OCI-LY3 (cell line): ENCODE measurements at regions not wholly inside any gene's neighbourhood (a gene's known extent, or its start where the extent isn't known, plus 50 kb on each side); places are given as distances from the start of the nearest gene placed in this dataset.

Source experiments
- H2AFZ ChIP-seq: fragments of 200-600, 300-600 bp; shearing (Covaris generic); 2 replicates; pipeline ENCODE4 v1.6.0; 2014; ENCODE audit warnings: antibody characterized with exemption, low read depth, low read length
- H3K27ac ChIP-seq: fragments of 200-600, 300-600 bp; sonication (generic); 2 replicates; pipeline ENCODE4 v1.5.1; 2014; ENCODE audit warnings: mild to moderate bottlenecking, low read length, moderate library complexity, mixed read lengths
- H3K27me3 ChIP-seq: fragments of 200-600, 300-600 bp; sonication (generic); 2 replicates; pipeline ENCODE4 v1.6.1; 2014; ENCODE audit warnings: low read depth, low read length, mixed read lengths
- H3K36me3 ChIP-seq: fragments of 200-600, 300-600 bp; sonication (generic); replicated peaks from 2 replicates; pipeline ENCODE3; 2014; ENCODE audit warnings: low read depth, low read length, mixed read lengths
- H3K4me1 ChIP-seq: fragments of 300-600, 200-600 bp; sonication (generic); 2 replicates; pipeline ENCODE4 v1.6.1; 2014; ENCODE audit warnings: low read length, mixed read lengths
- H3K4me2 ChIP-seq: fragments of 200-600, 300-600 bp; sonication (generic); 2 replicates; pipeline ENCODE4 v1.6.1; 2014; ENCODE audit warnings: low read length, mixed read lengths
- H3K4me3 ChIP-seq: fragments of 300-600, 200-600 bp; sonication (generic); 2 replicates; pipeline ENCODE4 v1.5.1; 2014; ENCODE audit warnings: antibody characterized with exemption, mild to moderate bottlenecking, low read length, moderate library complexity
- H3K79me2 ChIP-seq: fragments of 300-600, 200-600 bp; shearing (Covaris generic); 2 replicates; pipeline ENCODE4 v1.6.1; 2014; ENCODE audit warnings: mild to moderate bottlenecking, low read length, mixed read lengths
- H3K9ac ChIP-seq: fragments of 300-600, 200-600 bp; shearing (Covaris generic); 2 replicates; pipeline ENCODE4 v1.6.0; 2014; ENCODE audit warnings: mild to moderate bottlenecking, low read length, moderate library complexity
- H3K9me3 ChIP-seq: fragments of 200-600, 300-600 bp; shearing (Covaris generic); 2 replicates; pipeline ENCODE4 v1.6.1; 2014; ENCODE audit warnings: low read length, mixed read lengths; ENCODE audit not compliant: insufficient read depth
- H4K20me1 ChIP-seq: fragments of 200-600, 300-600 bp; sonication (generic); 2 replicates; pipeline ENCODE4 v1.6.1; 2016; ENCODE audit warnings: low read length, mixed read lengths; ENCODE audit not compliant: insufficient read depth
- CTCF ChIP-seq: fragments of 200-600, 300-600 bp; sonication (generic); IDR thresholded peaks from 2 replicates; pipeline ENCODE4 v1.5.1; 2014; ENCODE audit warnings: antibody characterized with exemption, low read length, low read depth
- EZH2phosphoT487 ChIP-seq: fragments of 200-600 bp; shearing (Covaris generic); IDR thresholded peaks from 2 replicates; pipeline ENCODE4 v1.6.1; 2018; ENCODE audit warnings: antibody characterized with exemption, mixed run types, low read depth

GRCh38 chr4:103451341-103451740 lies 253.2 kb upstream of the CENPE start:
- Histone ChIP-seq H3K4me3 (no peak overlapping the region), H4K20me1 (no peaks in the 10 kb centered on the region), H3K27ac (no peak overlapping the region), H3K4me2 (no peak overlapping the region), H3K27me3 (no peaks in the 10 kb centered on the region), H3K36me3 (no peaks in the 10 kb centered on the region), H2AFZ (no peak overlapping the region), H3K9ac (no peak overlapping the region), H3K9me3 (no peaks in the 10 kb centered on the region), H3K79me2 (no peaks in the 10 kb centered on the region), H3K4me1 (no peaks in the 10 kb centered on the region)
- TF ChIP-seq EZH2phosphoT487 (no peak), CTCF (no peak)

GRCh38 chr4:103450693-103451092 lies 252.6 kb upstream of the CENPE start:
- Histone ChIP-seq H3K9ac (no peak overlapping the region), H2AFZ (no peak overlapping the region), H3K36me3 (no peaks in the 10 kb centered on the region), H3K4me2 (no peak overlapping the region), H3K79me2 (no peaks in the 10 kb centered on the region), H3K4me3 (no peak overlapping the region), H3K27me3 (no peaks in the 10 kb centered on the region), H3K9me3 (no peaks in the 10 kb centered on the region), H3K27ac (no peak overlapping the region), H4K20me1 (no peaks in the 10 kb centered on the region), H3K4me1 (no peaks in the 10 kb centered on the region)
- TF ChIP-seq CTCF (no peak), EZH2phosphoT487 (no peak)

- Histone ChIP-seq H3K79me2 (no peaks in the 10 kb centered on the region), H3K4me3 (no peak overlapping the region), H3K4me2 (no peak overlapping the region), H3K9me3 (no peaks in the 10 kb centered on the region), H3K4me1 (no peaks in the 10 kb centered on the region), H3K36me3 (no peaks in the 10 kb centered on the region), H3K27me3 (no peaks in the 10 kb centered on the region), H2AFZ (no peak overlapping the region), H3K27ac (no peak overlapping the region), H4K20me1 (no peaks in the 10 kb centered on the region), H3K9ac (no peak overlapping the region)
- TF ChIP-seq CTCF (no peak), EZH2phosphoT487 (no peak)
Measured at GRCh38 chr4:103449296-103450023, 251.3 kb upstream of the CENPE start.

- Histone ChIP-seq H3K27me3 (no peaks in the 10 kb centered on the region), H3K4me3 (no peak overlapping the region), H3K4me1 (no peaks in the 10 kb centered on the region), H2AFZ (no peak overlapping the region), H4K20me1 (no peaks in the 10 kb centered on the region), H3K9ac (no peak overlapping the region), H3K9me3 (no peaks in the 10 kb centered on the region), H3K27ac (no peak overlapping the region), H3K4me2 (no peak overlapping the region), H3K36me3 (no peaks in the 10 kb centered on the region), H3K79me2 (no peaks in the 10 kb centered on the region)
- TF ChIP-seq EZH2phosphoT487: no peak
- no peak for TF ChIP-seq CTCF
Measured at GRCh38 chr4:103445377-103445776, 247.2 kb upstream of the CENPE start.
